Activated CD8-positive, alpha-beta memory T cell treated with anti-CD3 and anti-CD28 coated beads for 36 hours (primary cell): ENCODE measurements at regions not wholly inside any gene's neighbourhood (a gene's known extent, or its start where the extent isn't known, plus 50 kb on each side); places are given as distances from the start of the nearest gene placed in this dataset.

ENCODE experiments used
- CTCF ChIA-PET: fragments of 350-600 bp; sonication (Branson Sonifier 250); formaldehyde crosslinking; loops from one replicate; lab custom pipeline; 2021; ENCODE audit warnings: antibody characterized with exemption; lab: Charles Lee
- POLR2A ChIA-PET: fragments of 350-600 bp; sonication (Branson Sonifier 250); formaldehyde crosslinking; loops from one replicate; lab custom pipeline; 2021; ENCODE audit warnings: antibody characterized with exemption; lab: Charles Lee

DNA sequence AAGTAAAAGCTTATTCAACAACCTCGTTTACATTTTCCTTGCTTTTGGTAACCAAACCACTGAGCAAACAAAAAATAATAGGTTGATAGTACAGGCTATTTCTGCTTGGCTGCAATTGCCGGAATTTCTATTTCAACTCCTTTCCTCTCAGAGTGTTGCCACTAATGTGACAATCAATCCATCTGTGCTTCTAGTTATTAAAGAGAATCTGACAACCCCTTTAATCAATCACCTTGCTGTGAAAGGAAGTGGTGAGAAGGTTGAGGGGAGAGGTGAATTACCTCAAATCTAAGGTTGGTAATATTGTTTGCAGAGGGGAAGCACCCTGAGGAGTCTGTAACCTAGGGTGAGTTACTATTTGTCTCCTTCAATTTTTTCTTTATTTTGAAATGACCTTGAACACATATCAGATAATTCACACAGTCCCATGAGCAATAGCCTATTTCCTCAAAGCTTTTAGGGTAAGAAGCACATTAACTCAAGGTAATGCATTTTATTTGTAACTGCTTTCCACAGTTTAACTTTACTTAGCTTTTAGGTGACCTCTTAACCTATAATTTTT is 603.4 kb downstream of the MMUT start:
- POLR2A ChIA-PET: no interaction called here
- CTCF ChIA-PET: no interaction called here

DNA sequence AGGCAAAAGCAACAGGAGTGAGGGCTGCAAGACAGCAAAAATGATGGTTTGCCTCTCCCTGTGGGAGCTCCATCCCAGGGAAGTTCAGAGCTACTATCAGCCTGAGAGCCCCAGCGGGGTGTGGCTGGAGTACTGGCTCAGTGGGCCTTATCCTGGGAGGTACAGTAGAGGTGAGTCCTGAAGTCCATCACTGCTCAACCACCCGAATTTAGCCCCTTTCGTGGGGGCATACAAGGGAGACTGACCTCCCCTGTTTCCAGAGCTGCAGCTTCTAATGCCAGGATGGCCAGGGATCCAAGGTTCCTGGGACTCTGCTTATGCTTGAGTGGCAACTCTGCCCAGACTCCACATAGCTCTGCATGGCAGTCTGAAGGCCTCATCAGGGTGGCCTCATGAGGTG is 617.8 kb downstream of the MMUT start:
- POLR2A ChIA-PET: no interaction called here

DNA sequence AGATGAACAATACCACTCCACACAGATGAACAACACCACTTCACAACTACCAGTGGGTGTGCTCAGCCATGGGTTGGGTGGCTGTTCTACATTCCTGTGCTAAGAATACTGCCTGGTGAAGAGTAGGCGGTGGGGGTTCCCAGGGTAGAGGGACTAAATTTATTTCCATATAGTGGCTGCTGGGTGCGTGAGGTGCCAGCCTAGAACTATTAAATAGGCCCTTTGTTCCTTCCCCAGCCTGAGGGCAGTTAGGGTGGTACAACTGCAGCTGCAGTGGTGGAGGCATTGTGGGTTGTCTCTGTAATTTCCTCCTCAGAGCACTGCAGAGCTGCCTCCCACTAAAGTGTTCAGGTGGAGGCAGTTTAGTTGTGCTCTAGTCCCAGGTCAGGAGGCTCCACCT is 618.4 kb downstream of the MMUT start:
- POLR2A ChIA-PET: no interaction called here
- CTCF ChIA-PET: no interaction called here

More for the DNA sequence above, 617.8 kb downstream of the MMUT start:
- CTCF ChIA-PET: no interaction called here

DNA sequence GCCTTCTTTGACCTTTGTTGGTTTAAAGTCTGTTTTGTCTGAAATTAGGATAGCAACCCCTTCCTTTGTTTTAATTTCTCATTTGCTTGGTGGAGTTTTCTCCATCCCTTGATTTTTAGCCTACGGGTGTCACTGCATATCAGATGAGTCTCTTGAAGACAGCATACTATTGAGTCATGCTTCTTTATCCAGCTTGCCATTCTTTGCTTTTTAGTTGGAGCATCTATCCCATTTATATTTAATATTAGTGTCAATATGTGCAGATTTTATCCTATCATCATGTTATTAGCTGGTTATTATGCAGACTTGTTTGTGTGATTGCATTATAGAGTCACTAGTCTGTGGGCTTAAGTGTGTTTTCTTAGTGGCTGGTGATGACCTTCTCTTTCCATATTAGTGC is 622.2 kb downstream of the MMUT start:
- ChIA-PET CTCF (no interaction called here), POLR2A (no interaction called here)

DNA sequence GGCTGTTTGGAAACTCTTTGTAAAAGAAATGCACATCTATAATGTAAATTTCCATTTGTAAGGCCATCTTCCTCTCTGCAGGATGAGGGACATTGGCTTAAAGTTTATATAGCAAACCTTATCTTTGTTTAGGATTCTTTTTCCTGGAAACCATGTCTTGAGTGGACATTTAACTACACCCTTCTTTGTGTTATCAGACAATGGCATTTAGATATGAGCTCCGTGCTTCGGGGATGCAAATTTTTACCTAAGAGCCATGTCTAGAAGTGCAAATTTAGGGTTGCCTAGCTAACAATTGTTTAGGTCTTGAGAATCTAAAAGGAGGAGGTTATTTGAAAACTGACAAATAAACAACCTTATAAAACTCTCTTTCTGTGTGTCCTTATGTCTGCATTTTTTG is 623.8 kb downstream of the MMUT start:
- CTCF ChIA-PET: no interaction called here
- POLR2A ChIA-PET: no interaction called here

DNA sequence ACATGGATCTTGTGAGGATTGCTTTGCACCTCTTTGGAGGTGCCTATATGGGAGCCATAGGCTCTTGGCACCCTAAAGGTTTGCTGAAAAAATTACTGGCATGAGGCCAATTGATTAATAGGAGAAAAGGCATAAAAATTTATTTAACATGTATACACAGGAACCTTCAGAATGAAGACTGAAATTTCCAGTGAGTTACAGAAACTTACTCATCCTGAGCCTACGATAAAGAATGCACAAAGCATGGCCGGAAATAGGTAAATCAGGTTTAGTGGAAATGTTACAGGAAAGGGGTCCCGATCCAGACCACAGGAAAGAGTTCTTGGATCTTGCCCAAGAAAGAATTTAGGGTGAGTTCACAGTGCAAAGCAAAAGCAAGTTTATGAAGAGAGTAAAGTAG is 625.3 kb downstream of the MMUT start:
- POLR2A ChIA-PET: no interaction called here
- CTCF ChIA-PET: no interaction called here

DNA sequence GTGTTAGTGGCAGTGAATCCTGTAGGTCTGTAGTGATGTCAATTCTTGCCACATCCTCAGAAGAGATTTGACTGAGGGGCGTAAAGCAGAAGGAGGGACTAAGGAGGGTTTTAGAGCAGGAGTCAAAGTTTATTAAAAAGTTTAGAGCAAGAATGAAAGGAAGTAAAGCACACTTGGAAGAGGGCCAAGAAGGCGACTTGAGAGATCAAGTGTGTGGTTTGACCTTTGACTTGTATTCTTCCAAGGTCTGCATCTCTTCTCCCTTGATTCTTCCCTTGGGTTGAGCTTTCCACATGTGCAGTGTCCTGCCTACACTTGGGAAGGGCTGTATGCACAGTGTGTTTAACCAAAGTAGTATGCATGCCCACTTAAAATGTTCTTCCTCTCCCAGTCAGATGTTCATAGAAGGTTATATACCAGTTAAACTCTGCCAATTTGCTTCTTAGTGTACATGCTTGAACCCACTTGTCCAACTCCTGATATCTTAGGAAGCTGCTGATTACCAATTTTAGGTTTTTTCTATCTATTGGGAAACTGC is 627.6 kb downstream of the MMUT start:
- ChIA-PET POLR2A (no interaction called here), CTCF (interaction anchor here (0.7 kb wide), 1 partner anchor 625 kb away, joined by 3 read pairs; no protein-coding TSS in a partner anchor)

DNA sequence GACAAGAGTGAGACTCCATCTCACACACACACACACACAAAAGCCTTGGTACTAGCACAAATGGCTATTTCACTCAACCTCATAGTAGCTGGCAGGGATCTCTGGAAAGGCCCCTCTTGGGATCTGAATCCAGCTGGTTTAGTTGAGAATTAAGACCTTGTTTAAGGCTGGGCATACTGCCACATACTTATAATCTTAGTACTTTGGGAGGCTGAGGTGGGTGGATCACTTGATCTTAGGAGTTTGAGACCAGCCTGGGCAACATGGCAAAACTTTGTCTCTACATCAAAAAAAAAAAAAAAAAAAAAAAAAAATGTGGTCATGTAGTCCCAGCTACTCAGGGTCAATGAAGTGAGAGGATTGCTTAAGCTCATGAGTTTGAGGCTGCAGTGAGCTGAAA is 628.3 kb downstream of the MMUT start:
- POLR2A ChIA-PET: no interaction called here

DNA sequence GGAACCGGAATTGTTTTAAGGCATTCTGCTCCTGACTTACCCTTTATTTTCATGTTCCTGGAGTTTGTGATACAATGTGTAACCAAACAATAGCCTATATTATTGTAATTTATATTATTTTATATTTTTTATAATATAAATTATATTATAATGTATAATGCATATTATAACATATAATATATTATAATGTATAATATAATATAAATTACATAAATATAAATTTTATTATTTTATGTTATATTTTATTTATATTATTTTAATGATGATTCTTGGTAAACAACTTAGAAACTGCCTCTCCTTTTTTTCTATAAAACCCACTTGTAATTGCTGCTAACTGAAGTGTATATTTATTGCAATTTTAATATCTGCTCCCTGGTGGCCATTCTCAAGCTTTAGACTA is 629.1 kb downstream of the MMUT start:
- POLR2A ChIA-PET: no interaction called here
- CTCF ChIA-PET: no interaction called here

More for the DNA sequence above, 628.3 kb downstream of the MMUT start:
- CTCF ChIA-PET: interaction anchor here (0.7 kb wide), 1 partner anchor 624 kb away, joined by 3 read pairs; no protein-coding TSS in a partner anchor

DNA sequence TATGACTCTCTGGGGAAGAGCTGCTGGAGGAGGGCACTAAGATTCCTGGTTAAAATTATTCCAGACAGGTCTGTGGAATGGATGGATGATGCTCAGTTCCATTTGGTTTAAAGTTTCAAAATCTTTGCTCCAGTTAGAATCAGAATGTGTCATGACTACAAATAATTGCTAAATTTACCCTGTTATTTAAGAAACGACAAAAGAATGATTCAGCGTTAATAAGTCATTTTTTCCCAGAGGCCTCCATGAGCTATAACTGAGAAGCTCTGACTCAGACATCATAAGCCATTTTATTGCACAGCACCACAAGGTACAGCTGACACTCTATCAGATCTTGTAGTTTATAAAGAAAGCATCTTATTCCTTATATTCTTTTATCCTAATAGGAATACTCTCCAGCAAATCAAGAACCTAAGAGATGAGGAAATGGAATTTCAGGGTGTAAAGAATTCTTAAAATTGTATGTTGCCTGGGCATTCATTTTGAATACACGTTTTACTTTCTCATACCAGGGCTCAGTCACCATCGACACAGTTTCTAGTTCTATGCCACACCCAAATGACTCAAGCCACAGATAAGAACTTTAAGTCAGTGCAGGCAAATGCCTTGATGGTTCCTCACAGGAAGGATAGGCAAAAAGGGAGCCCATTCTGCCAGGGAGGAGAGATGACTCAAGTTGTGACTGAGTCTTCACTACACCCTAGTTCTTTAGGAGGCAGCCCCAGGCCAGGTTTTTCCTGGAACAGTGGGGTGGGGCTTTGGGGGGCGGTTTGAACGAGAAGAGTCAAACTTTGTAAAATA is 636.0 kb downstream of the MMUT start:
- ChIA-PET CTCF (no interaction called here), POLR2A (no interaction called here)

DNA sequence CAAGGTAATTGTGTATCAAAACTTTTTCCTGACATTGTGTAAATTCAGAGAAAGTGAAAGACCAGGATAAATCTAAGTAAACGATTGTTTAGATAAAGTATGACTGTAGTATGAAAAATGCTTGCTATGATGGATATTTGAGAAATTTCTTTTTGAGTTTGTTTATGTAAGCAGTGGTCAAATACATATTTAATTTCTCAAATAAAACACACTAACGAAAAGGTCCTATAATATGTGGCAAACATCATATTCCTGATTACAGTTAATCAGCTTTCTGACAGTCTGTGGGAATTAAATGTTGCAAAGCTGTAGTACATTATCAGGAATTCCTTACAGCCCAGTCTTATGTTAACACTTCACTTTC is 636.9 kb downstream of the MMUT start:
- CTCF ChIA-PET: no interaction called here

DNA sequence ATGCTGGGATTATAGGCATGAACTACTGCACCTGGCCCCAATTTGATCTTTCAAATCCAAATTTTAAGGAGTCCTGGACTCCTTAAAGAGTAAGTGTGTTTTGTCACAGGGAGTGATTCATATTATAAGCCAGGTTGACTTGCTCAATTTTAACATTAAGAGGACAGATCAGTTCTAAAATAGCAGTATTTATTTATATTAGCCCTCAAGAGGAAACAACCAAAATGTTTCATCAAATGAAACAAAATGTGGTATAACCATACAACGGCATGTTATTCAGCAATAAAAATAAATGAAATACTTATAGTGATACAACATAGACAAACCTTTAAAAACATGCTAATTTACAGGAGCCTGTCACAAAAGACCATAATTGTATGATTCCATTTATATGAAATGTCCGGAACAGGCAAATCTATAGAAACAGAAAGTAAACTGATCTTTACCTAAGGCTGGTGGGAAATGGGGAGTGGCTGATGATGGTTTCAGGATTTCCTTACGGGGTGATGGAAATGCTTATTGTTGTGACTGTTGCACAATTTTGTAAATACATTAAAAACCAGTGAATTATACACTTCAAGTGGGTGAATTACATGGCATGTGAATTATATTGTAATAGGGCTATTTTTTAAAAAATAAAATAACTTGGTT is 637.4 kb downstream of the MMUT start:
- ChIA-PET POLR2A (no interaction called here), CTCF (no interaction called here)

More for the DNA sequence above, 636.9 kb downstream of the MMUT start:
- POLR2A ChIA-PET: no interaction called here

DNA sequence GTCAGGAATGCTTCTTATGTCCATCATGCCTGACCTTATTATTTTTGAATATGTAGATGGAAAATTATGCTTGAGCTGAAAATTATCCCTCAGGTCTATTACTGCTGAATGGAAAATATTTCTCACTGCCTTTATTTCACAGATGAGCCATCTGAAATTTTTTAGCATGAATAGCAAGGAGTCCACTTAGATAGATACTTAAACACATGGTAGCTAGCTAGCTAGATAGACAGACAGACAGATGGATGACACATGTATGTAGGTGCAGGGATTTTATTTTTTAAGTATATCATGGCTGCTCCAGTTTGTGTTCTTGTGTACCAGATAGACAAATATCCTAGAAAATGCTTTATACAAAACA is 645.0 kb downstream of the MMUT start:
- CTCF ChIA-PET: no interaction called here

DNA sequence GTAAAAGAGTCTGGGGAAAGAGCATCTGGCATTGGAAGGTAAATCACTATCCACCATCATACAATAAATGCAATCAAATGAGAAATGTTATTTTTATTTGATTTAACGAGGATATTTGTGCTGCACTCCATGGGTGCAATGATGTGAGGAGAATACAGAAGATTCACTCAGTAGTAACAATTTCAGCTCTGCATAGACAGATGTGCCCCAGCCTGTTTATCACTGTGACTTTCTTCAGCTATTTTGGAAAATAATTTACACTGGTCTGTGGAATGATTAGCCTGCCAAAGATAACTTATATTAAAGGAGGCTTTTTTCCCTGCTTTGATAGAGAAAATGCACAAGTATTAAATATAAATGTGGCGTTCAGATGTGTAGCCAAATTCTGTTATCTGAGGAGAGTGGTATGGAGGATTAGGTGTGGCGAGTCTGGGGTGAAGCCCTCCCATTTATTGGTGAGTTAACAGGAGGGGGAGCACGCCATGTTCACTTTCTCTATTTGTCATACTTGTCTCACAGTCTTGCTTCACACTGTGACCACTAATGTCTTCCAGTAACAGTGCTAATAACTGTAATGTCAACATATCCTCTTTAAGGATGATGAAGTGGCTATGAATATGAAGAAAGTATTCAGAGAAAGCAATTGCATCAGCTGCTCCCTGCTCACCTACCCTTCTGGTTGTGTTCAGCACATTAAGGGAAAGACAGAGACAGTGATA is 645.6 kb downstream of the MMUT start:
- POLR2A ChIA-PET: no interaction called here
- CTCF ChIA-PET: no interaction called here

More for the DNA sequence above, 645.0 kb downstream of the MMUT start:
- POLR2A ChIA-PET: no interaction called here

DNA sequence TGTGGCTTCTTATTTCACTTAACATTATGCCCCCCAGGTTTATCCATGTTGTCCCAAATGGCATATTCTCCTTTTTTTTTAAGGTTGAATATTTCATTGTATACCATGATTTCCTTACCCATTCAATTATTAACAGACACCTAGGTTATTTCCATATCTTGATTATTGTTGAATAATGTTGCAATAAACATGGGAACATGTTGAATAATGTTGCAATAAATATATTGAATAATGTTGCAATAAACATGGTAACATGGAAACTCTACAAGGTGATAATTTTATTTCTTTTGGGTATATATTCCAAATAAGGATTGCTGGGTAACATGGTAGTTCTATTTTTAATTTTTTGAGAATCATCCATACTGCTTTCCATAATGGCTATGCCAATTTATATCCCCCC is 648.1 kb downstream of the MMUT start:
- ChIA-PET POLR2A (no interaction called here), CTCF (no interaction called here)

DNA sequence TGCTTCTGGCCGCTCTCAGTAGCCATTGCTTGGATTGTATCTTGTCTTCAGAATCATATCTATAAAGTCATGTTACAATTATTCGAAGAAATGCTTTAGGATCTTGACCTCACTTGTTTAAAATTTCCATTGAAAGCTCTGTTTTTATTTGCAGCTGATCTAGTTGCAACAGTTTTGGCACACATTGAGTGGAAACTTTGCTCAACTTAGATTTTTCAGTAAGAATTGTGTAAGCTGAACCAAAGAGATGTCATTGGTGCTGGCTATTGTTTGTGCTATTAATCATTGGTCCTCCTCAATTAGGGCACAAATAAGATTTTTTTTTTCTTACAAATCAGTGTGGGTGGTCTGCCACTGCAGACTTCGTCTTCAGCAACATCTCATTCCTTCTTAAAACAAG is 649.2 kb downstream of the MMUT start:
- CTCF ChIA-PET: no interaction called here

DNA sequence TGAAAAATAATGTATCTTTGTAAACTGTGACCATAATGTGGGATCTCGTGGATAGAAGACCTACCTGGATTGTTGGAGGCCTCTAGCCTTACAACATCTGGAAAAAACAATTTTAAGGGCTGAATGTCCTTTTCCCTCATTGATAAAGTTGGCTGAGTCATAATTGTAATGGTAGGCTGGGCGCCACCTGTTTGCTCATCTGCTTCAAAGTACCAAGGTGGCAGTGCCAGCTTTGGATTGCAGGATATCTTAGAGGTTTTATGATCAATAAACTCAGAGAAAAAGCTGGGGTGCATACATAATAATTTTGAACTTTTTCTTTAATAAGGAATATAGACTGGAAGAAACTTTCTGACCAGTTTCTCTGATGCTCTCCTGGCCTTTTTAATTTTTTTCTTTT is 653.4 kb downstream of the MMUT start:
- ChIA-PET CTCF (no interaction called here), POLR2A (no interaction called here)

More for the DNA sequence above, 649.2 kb downstream of the MMUT start:
- POLR2A ChIA-PET: no interaction called here

DNA sequence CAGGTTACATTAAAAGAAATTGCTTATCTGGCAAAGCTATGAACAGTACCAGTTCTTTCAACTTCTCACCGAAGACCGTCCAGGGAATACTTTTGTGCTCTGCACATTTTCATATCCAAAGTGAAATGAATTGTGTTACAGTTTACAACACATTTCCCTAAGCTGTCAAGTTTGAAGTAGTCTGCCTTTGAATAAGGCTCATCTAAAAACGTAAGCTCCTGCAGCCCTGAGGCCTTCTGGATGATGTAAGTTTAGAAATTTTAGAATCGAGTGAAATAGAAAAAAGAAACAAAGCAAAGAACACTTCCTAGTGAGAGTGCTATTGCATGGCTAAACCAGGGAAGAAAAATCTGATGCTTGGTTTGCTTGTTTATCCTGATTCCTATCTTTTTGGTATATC is 653.8 kb downstream of the MMUT start:
- ChIA-PET POLR2A (no interaction called here), CTCF (no interaction called here)

DNA sequence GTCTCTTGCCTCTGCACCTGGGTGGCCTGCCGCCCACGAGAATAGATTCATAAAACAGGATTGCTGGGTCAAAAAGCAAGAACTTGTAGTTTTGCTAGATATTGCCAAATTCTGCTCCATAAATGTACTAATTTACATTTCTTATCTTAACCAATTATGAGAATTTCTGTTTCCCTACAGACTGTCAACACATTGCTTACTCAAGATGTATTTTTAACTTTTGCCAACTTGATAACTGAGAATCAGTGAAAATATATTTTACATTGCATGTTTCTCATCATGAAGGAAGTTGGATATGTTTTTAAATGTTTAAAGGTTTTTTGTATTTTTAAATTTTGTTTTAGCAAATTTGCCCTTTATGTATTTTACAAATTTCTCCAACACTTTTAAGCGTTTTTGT is 664.8 kb downstream of the MMUT start:
- ChIA-PET CTCF (no interaction called here), POLR2A (no interaction called here)

DNA sequence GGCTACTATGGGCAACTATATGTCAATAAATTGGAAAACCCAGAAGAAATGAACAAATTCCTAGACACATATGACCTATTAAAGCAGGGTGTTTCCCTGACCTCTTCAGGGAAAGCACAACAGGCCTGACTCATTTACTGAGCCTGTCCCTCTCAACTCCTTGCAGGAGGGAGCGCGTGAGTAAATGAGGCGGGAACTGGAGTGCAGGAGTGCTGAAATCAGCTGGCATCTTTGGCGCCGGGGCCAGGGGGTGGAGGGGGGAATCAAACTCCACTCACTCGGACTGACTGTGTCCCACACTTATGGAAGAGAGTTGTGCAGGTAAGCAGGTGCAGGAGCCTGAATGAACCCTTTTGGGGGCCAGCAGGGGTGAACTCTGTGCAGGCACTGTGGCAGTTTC is 671.2 kb upstream of the PTCHD4 start:
- ChIA-PET POLR2A (no interaction called here), CTCF (no interaction called here)
